Heart right ventricle (tissue), 16 donors: ENCODE measurements at regions not wholly inside any gene's neighbourhood (a gene's known extent, or its start where the extent isn't known, plus 50 kb on each side); places are given as distances from the start of the nearest gene placed in this dataset.

ENCODE experiments used
- ATAC-seq, 8 donors: fragments of 200-7000 bp; cut with Tn5 transposase; one replicate each; pipeline ENCODE4 v1.9.1; 2020; ENCODE audit warnings: mild to moderate bottlenecking in 8 of 8, moderate library complexity in 8 of 8, moderate number of reproducible peaks in 1 of 8
- DNase-seq, 2 donors: peaks; one replicate each; pipeline ENCODE4 v3.0.0-alpha.2; 2020
- H3K27ac ChIP-seq, 10 donors: fragments of 200-600 bp; sonication (generic) in 2 of 10; one replicate each; pipeline versions ENCODE4 v1.5.0 to v1.8.0; 2020 to 2022; ENCODE audit warnings: mild to moderate bottlenecking in 3 of 10
- H3K27me3 ChIP-seq, 7 donors: fragments of 200-600 bp; one replicate each; pipeline ENCODE4 v1.8.0; 2021 to 2022; ENCODE audit warnings: mild to moderate bottlenecking in 2 of 7
- H3K36me3 ChIP-seq, 9 donors: fragments of 200-600 bp; sonication (generic) in 1 of 9; one replicate each; pipeline versions ENCODE4 v1.5.0 to v1.8.0; 2020 to 2022; ENCODE audit warnings: mild to moderate bottlenecking in 2 of 9
- H3K4me1 ChIP-seq, 9 donors: fragments of 200-600 bp; sonication (generic) in 1 of 9; one replicate each; pipeline versions ENCODE4 v1.5.0 to v1.8.0; 2020 to 2022; ENCODE audit warnings: mild to moderate bottlenecking in 4 of 9
- H3K4me3 ChIP-seq, 10 donors: fragments of 200-600 bp; sonication (generic) in 2 of 10; one replicate each; pipeline versions ENCODE4 v1.5.0 to v1.8.0; 2020 to 2022; ENCODE audit warnings: mild to moderate bottlenecking in 7 of 10, moderate library complexity in 2 of 10
- H3K9me3 ChIP-seq, 11 donors: fragments of 200-600 bp in 10 of 11; sonication (generic) in 2 of 11; one replicate each; pipeline versions ENCODE4 v1.5.0 to v1.8.0; 2013 to 2022; ENCODE audit warnings: mild to moderate bottlenecking in 2 of 11, control low read depth in 1 of 11, moderate library complexity in 1 of 11
- CTCF ChIP-seq, 9 donors: fragments of 200-600 bp; sonication (generic) in 2 of 9; IDR thresholded peaks; one replicate each; pipeline versions ENCODE4 v1.5.0 to v1.8.0; 2021 to 2022; ENCODE audit warnings: antibody characterized with exemption in 9 of 9, mild to moderate bottlenecking in 5 of 9, moderate library complexity in 1 of 9
- WGBS, 2 donors: extraction: QIAGEN DNeasy Blood & Tissue Kit; methylation state at CpG; one replicate each; pipeline ENCODE4 v1.1.7; 2013; ENCODE audit warnings: inconsistent platforms in 1 of 2; 5-methylcytosine and 5-hydroxymethylcytosine counted together
- intact Hi-C, 10 donors: fragments of 100-400 bp; cut with DNase I; formaldehyde crosslinking; loops; one replicate each; pipeline versions ENCODE4 v1.11.1 to v1.14.2; 2022
- donor health status: Arrhythmogenic right ventricular cardiomyopathy.
- donor health status: ischemic (EF 13 %, LVEDD 7.1; RV severe dilation, severe dysfunction).
- donor health status: healthy with polysubstance abuse.
- donor health status: DM: no; HTN: yes; CAD: no.
- donor health status: DM: no; HTN: no; CAD: no.
- donor health status: ischemic (EF 25% LVEDD 6.9; RV normal size, moderate dysfunction).
- donor health status: ischemic (EF 25% LVEDD 5.7; RV mildly dilated, moderate dysfunction).
- donor health status: healthy.
- donor health status: DM: yes; HTN: yes; CAD: no.
- donor health status: Ischemic cardiomyopathy.
- donor health status: ischemic (EF 35%, LVEDD 5.7; RV mildly dilated, moderate dysfunction).
- donor health status: nonischemic (EF 11% LVEDD 7.7; RV severe dilation, severe dysfunction).
- donor health status: DM: yes; HTN: yes; CAD: no.
- donor health status: PGD.
- donor health status: ischemic (EF 29% LVEDD 5.4; RV normal size, mild dysfunction).
- donor health status: nonischemic (EF 23%, LVEDD 6.1; RV moderate dilation, normal function).

- no peak for ATAC-seq
- no peak for DNase-seq
- intact Hi-C loops: no loop called here
- Histone ChIP-seq H3K9me3 (no peaks in the 10 kb centered on the region), H3K4me3 (no peak overlapping the region), H3K36me3 (no peaks in the 10 kb centered on the region), H3K27me3 (no peaks in the 10 kb centered on the region), H3K4me1 (peaks cover 0 to 26% (median 0%) of the 10 kb centered on the region in 9 donors), H3K27ac (no peak overlapping the region)
- WGBS, 2 donors: 0 to 39% methylated on average over 2 of the region's 2 CpGs
- TF ChIP-seq CTCF (IDR thresholded peaks at IDR 0.05): no peak
These were observed 690.3 kb downstream of the HTR1B start for GRCh38 chr6:76772951-76773350.

GRCh38 chr6:76771059-76771634 lies 692.1 kb downstream of the HTR1B start:
- peaks cover 0 to 26% (median 0%) of the 10 kb centered on the region in 9 donors for H3K4me1 ChIP-seq
- 46 to 48% methylated on average over 2 of the region's 2 CpGs for WGBS, 2 donors
- no peaks in the 10 kb centered on the region for H3K27me3 ChIP-seq
- no peaks in the 10 kb centered on the region for H3K9me3 ChIP-seq
- H3K4me3 ChIP-seq: no peak overlapping the region
- TF ChIP-seq CTCF (IDR thresholded peaks at IDR 0.05): no peak
- H3K27ac ChIP-seq: no peak overlapping the region
- DNase-seq (peak; percentile 11 to 38), ATAC-seq (peak in 6 of 8 donors; percentile 56 to 84 (median 80))
- no peaks in the 10 kb centered on the region for H3K36me3 ChIP-seq
- intact Hi-C loops: no loop called here

- intact Hi-C loops: no loop called here
- Histone ChIP-seq H3K4me3 (no peak overlapping the region), H3K27ac (no peak overlapping the region), H3K27me3 (no peaks in the 10 kb centered on the region), H3K9me3 (no peaks in the 10 kb centered on the region), H3K36me3 (no peaks in the 10 kb centered on the region), H3K4me1 (peaks cover 0 to 25% (median 0%) of the 10 kb centered on the region in 9 donors)
- ATAC-seq (no peak), DNase-seq (no peak)
- TF ChIP-seq CTCF (IDR thresholded peaks at IDR 0.05): no peak
- WGBS, 2 donors: 67 to 76% methylated on average over 2 of the region's 2 CpGs
These were observed 693.0 kb downstream of the HTR1B start for GRCh38 chr6:76770281-76770680.

GRCh38 chr6:76768556-76768955 lies 694.7 kb downstream of the HTR1B start:
- H3K9me3 ChIP-seq: no peaks in the 10 kb centered on the region
- no peaks in the 10 kb centered on the region for H3K36me3 ChIP-seq
- TF ChIP-seq CTCF (IDR thresholded peaks at IDR 0.05): no peak
- DNase-seq (no peak), ATAC-seq (peak in 1 of 8 donors; percentile 31)
- intact Hi-C loops: no loop called here
- 27 to 60% methylated on average over 2 of the region's 2 CpGs for WGBS, 2 donors
- H3K4me3 ChIP-seq: no peak overlapping the region
- no peaks in the 10 kb centered on the region for H3K27me3 ChIP-seq
- no peak overlapping the region for H3K27ac ChIP-seq
- H3K4me1 ChIP-seq: peaks cover 0 to 14% (median 0%) of the 10 kb centered on the region in 9 donors
